ENCODE measurements at regions not wholly inside any gene's neighbourhood (a gene's known extent, or its start where the extent isn't known, plus 50 kb on each side); places are given as distances from the start of the nearest gene placed in this dataset.

- DNase-seq = no peak
- H4K91ac ChIP-seq (ENCODE audit: insufficient read depth, low read depth, low read length) = no peak overlapping the region
- no peak overlapping the region for H4K8ac ChIP-seq (ENCODE audit: low read depth in 2 of 2, low read length in 2 of 2)
- no peaks in the 10 kb centered on the region for H3K27me3 ChIP-seq (ENCODE audit: control insufficient read depth, insufficient read depth, low read length)
- intact Hi-C loops (cut with micrococcal nuclease) = no loop called here
- H2BK120ac ChIP-seq (ENCODE audit: low read depth, low read length) = no peak overlapping the region
- no TSS peak for BruUV-seq (replicated peaks)
- TF ChIP-seq RFX5 (IDR thresholded peaks at IDR 0.05; ENCODE audit: low read depth, low read length) = no peak
- TF ChIP-seq RAD21 (IDR thresholded peaks at IDR 0.05; ENCODE audit: low read length) = no peak
- TF ChIP-seq USF2 (IDR thresholded peaks at IDR 0.05; ENCODE audit: low read depth, low read length) = no peak
- TF ChIP-seq MXI1 (IDR thresholded peaks at IDR 0.05; ENCODE audit: borderline replicate concordance, low read depth, low read length) = no peak
- TF ChIP-seq CHD1 (IDR thresholded peaks at IDR 0.05; ENCODE audit: low read depth, low read length) = no peak
- TF ChIP-seq MAZ (IDR thresholded peaks at IDR 0.05; ENCODE audit: borderline replicate concordance, low read depth, low read length) = no peak
- TF ChIP-seq ELK1 (IDR thresholded peaks at IDR 0.05; ENCODE audit: borderline replicate concordance, low read depth, low read length) = no peak
- TF ChIP-seq MAFK (IDR thresholded peaks at IDR 0.05; ENCODE audit: low read depth, low read length) = no peak
- TF ChIP-seq POLR2A (IDR thresholded peaks at IDR 0.05; ENCODE audit: low read depth, low read length) = no peak
- no peak for TF ChIP-seq FOS (IDR thresholded peaks at IDR 0.05; ENCODE audit: low read depth, low read length)
- TF ChIP-seq RCOR1 (IDR thresholded peaks at IDR 0.05; ENCODE audit: insufficient replicate concordance, low read length) = no peak
- TF ChIP-seq CEBPB (IDR thresholded peaks at IDR 0.05; ENCODE audit: low read depth, low read length) = no peak
- TF ChIP-seq NFE2L2 (IDR thresholded peaks at IDR 0.05; ENCODE audit: low read depth, low read length) = no peak
- no peak for TF ChIP-seq CTCF (conservative IDR thresholded peaks at IDR 0.05; ENCODE audit: low read depth, low read length)
- TF ChIP-seq SMC3 (IDR thresholded peaks at IDR 0.05; ENCODE audit: low read depth, low read length) = no peak
- no peak for TF ChIP-seq BHLHE40 (IDR thresholded peaks at IDR 0.05; ENCODE audit: low read depth, low read length)
- H3K36me3 ChIP-seq (ENCODE audit: control insufficient read depth, insufficient read depth, low read length) = no peaks in the 10 kb centered on the region
- H3K14ac ChIP-seq (replicated peaks; ENCODE audit: low read depth, low read length) = no peak overlapping the region
- dilution Hi-C loops (cut with HindIII; ENCODE audit: low sequenced_read_pairs, unreplicated experiment) = no loop called here
- no peak overlapping the region for H3K23ac ChIP-seq (ENCODE audit: low read depth, low read length)
- H3K9ac ChIP-seq (ENCODE audit: low read depth, low read length) = no peak overlapping the region
- H2BK15ac ChIP-seq (ENCODE audit: low read depth, low read length) = no peak overlapping the region
- no peaks in the 10 kb centered on the region; the same call in 1 of the 2 replicates for H3K9me3 ChIP-seq (ENCODE audit: control insufficient read depth, insufficient read depth, low read length)
- H2BK5ac ChIP-seq (ENCODE audit: low read depth, low read length, poor library complexity, severe bottlenecking) = no peak overlapping the region
- 33% methylated on average over 1 of the region's 1 CpG; no CpG with 5 or more reads in 1 of the 2 experiments for WGBS, 2 experiments (ENCODE audit: extremely low coverage in 2 of 2, insufficient read length in 1 of 2)
- H3K18ac ChIP-seq (ENCODE audit: low read depth, low read length) = no peak overlapping the region
- no peak overlapping the region for H3K4me3 ChIP-seq (ENCODE audit: insufficient read depth, low read depth, low read length)
- no peak overlapping the region for H4K5ac ChIP-seq (ENCODE audit: low read depth, low read length)
- no peak overlapping the region for H2BK20ac ChIP-seq (ENCODE audit: low read depth, low read length)
- H3K79me1 ChIP-seq (ENCODE audit: low read depth in 1 of 2, low read length in 2 of 2) = no peaks in the 10 kb centered on the region
- H3K4me2 ChIP-seq (ENCODE audit: low read depth, low read length) = no peak overlapping the region
- no peak overlapping the region for H2AFZ ChIP-seq (replicated peaks; ENCODE audit: low read length, poor library complexity)
- H3K4me1 ChIP-seq (ENCODE audit: control insufficient read depth, insufficient read depth, low read length) = no peaks in the 10 kb centered on the region
- ChIA-PET CTCF (no interaction called here), POLR2A (ENCODE audit: unreplicated experiment) (no interaction called here)
- no peaks in the 10 kb centered on the region for H4K20me1 ChIP-seq (ENCODE audit: insufficient read depth, low read length)
- H3K56ac ChIP-seq (ENCODE audit: extremely low read depth, insufficient read depth, low read length) = no peak overlapping the region
- in situ Hi-C loops (cut with MboI; ENCODE audit: low sequenced_read_pairs) = no loop called here
- H3K4ac ChIP-seq (ENCODE audit: low read depth, low read length) = no peak overlapping the region
- ATAC-seq (ENCODE audit: low read depth) = no peak
- no peak overlapping the region for H3K27ac ChIP-seq (ENCODE audit: insufficient read depth, low read length)
- no peak overlapping the region for H2AK5ac ChIP-seq (ENCODE audit: low read depth, low read length)
- no peaks in the 10 kb centered on the region for H3K9me1 ChIP-seq (ENCODE audit: insufficient read depth, low read length)
- H2AK9ac ChIP-seq (replicated peaks; ENCODE audit: low read depth, low read length, poor library complexity) = no peak overlapping the region
Measured at GRCh38 chr4:95672811-95673210, 124.0 kb upstream of the UNC5C start.
